Daoy (cell line): ENCODE measurements at regions not wholly inside any gene's neighbourhood (a gene's known extent, or its start where the extent isn't known, plus 50 kb on each side); places are given as distances from the start of the nearest gene placed in this dataset.
"Not testable (repeated sequence)": the region's sequence is repeated elsewhere in the genome, so short reads cannot be mapped to it uniquely, and the experiment has no call there.

Experiments
- DNase-seq: peaks from one replicate; pipeline ENCODE4 v3.0.0-alpha.2; 2015; ENCODE audit warnings: low read depth

- DNase-seq: no peak
These were observed 584.0 kb upstream of the RAG2 start for GRCh38 chr11:37182031-37182430.

GRCh38 chr11:37177721-37178120, 579.7 kb upstream of the RAG2 start:
- DNase-seq: no peak

- DNase-seq: no peak
These were observed 573.4 kb upstream of the RAG2 start for GRCh38 chr11:37171451-37171850.

GRCh38 chr11:37170311-37170710, 572.3 kb upstream of the RAG2 start:
- no peak for DNase-seq

DNA sequence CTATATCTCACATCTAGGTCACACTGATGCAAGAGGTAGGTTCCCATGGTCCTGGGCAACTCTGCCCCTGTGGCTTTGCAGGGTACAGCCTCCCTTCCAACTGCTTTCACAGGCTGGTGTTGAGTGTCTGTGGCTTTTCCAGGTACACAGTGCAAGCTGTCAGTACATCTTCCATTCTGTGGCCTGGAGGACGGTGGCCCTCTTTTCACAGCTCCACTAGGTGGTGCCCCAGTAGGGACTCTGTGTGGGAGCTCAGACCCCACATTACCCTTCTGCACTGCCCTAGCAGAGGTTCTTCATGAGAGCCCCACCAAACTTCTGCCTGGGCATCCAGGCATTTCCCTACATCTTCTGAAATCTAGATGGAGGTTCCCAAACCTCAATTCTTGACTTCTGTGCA, 547.4 kb upstream of the RAG2 start:
- DNase-seq: not testable (repeated sequence)

DNA sequence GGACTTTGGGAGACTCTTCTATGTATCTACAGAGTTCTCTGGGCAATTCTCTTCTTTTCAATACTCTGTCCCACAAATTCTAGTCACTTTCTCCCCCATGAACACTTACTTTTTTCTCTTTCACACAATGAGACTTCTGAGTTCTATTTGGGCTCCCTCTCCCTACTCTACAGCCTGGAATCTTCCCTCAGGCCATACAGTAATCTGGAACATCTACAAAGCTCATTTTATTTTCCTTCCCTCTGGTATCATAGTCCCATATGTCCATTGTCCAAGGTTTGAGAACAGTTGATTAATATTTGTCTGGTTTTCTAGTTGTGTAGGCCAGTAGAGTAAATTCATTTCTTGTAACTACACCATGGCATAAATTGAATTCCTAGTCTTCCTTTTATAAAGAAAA, 544.6 kb upstream of the RAG2 start:
- DNase-seq: no peak

DNA sequence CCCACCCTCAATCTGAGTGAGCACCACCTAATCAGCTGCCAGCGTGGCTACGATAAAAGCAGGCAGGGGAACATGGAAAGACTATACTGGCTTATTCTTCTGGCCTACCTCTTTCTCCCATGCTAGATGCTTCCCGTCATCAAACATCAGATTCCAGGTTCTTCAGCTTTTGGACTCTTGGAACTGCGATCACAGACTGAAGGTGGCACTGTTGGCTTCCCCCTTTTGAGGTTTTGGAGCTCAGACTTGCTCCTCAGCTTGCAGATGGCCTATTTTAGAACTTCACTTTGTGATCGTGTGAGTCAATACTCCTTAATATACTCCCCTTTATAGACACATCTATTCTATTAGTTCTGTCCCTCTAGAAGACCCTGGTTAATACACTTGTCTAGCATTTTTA, 543.7 kb upstream of the RAG2 start:
- no peak for DNase-seq

DNA sequence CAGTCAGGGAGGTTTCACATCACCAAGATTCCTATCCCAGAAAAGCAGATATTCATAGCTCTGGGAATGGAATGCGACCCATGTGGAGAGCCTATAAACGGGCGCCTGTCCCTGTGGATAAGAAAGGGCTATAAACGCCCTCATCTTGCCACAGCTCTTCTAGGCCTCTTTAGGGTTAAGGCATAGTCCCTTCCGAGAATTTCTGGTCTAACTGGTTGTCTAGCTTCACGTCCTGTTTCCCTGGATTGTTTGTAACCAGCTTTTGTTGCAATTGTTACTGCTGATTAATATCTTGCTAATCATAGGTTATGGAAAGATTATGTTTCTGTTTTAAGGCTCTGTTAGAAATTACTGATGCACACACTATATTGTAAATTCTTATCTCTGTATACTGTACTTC, 537.6 kb upstream of the RAG2 start:
- not testable (repeated sequence) for DNase-seq

DNA sequence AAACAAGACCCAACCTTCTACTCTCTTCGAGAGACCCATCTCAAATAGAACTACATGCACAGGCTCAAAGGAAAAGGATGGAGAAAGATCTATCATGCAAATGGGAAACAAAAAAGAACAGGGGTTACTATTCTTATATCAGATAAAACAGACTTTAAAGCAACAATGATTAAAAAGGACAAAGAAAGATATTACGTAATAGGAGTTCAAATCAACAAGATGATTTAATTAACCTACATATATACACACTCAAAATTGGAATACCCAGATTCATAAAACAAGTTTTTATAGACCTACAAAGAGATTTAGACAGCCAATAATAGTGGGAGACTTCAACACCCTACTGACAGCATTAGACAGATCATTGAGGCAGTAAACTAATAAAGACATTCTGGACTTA, 536.6 kb upstream of the RAG2 start:
- no peak for DNase-seq

DNA sequence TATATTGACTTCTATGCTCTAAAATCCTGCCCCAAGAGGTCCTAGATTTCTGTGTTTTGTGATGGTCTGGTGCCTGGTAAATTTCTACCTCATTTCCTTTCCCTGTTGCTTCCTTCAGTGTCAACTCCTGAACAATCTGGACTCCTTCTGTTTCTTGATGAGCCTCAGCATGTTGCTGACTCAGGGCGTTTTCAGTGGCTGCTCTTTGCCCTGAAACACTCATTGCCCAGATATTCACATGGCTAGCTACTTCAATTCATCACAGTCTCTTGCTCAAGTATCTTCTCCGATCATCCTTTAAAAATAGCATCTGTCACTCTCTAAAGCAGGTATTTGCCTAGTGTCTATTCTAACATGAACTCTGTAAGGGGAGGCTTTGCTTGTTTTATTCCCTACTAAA, 526.3 kb upstream of the RAG2 start:
- no peak for DNase-seq

GRCh38 chr11:37115963-37116362, 517.9 kb upstream of the RAG2 start:
- no peak for DNase-seq

- no peak for DNase-seq
These were observed 512.3 kb upstream of the RAG2 start for GRCh38 chr11:37110385-37110784.

DNA sequence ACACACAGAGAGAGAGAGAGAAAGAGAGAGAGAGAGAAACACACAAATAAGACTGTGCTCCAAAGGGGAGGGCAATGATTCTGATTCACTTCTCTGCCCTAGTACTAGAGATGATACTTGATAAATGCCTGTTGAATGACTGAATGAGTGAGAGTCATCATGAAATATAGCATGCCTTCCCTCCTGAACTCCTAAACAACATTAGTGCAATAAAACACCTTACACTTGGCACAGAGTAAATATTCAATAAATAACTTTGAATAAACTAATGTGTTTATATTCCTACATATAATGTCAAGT, 511.2 kb upstream of the RAG2 start:
- DNase-seq: no peak

DNA sequence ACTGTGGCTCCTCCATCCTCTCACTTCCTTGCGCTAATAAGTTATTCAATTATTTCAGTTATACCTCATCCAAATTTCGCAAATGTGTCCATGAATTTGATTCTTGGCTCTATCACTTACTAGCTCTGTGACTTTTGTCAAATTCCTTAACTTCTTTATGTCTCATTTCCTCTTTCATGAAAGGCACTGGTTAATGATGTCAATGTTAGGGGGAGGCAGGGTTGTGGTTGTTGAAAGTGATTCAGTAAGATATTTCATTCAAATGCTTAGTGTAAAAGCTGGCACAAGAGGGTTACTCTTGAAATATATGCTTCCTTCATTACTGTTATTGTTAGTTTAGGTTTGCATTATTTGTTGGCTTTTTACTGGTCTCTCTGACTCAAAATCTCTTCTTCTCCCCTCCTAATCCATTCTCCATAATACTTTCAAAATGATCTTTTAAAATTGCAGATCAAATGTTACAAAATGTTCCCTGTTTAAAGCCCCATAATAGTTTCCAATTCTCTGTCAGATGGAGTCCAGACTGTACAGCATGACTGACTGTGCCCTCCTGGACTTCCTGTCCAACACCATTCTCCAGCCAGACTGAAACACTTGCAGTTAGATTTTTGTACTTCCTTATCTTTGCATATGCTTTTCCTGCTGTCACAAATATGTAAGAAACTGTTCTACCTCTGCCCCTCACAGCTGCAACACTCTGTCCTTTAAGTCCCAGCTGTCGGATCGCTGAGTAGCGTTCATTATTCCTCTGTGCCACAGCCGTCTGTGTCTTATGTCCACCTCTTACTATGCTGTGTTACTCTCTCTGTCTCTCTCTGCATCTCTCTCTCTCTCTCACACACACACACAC, 510.6 kb upstream of the RAG2 start:
- DNase-seq: peak; percentile 11

DNA sequence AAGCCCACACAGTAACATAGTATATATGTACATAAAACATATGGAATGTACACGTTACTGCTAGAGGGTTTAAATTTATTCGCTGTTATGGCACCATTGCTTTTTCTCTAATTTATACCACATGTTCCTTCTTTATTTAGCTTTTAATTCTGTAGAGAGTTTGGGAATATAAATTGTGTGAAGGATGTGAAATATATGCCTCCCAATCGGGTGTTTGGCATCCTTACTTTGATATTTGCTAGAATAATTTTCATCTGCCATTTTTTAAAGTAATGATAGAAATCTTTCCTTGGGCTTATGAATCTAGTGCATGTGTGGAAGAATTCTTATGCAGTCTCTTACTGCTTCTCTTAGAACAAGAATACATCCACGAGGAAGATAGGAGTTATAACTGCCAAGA, 509.8 kb upstream of the RAG2 start:
- no peak for DNase-seq

- no peak for DNase-seq
These were observed 509.4 kb upstream of the RAG2 start for GRCh38 chr11:37107415-37107814.

DNA sequence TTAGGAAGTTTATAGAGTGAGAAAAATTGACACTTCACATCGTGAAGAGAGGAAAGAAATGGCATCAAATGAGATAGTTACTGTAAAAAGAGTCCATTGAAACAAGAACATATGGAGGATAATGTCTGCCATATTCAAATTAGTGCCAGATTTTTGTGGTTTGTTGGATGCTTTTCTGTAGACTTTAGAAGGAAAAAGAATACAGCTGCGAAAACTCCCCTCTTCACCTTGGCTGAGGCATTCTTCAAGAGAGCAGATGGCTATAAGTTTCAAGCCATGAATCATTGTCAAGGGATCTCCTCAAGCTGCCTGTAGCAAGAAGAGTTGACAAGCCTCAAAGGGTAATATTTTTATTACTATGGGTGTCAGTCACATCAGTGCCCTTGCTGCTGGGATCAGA, 507.4 kb upstream of the RAG2 start:
- DNase-seq: no peak

- DNase-seq: no peak
These were observed 506.3 kb upstream of the RAG2 start for GRCh38 chr11:37104380-37104779.

DNA sequence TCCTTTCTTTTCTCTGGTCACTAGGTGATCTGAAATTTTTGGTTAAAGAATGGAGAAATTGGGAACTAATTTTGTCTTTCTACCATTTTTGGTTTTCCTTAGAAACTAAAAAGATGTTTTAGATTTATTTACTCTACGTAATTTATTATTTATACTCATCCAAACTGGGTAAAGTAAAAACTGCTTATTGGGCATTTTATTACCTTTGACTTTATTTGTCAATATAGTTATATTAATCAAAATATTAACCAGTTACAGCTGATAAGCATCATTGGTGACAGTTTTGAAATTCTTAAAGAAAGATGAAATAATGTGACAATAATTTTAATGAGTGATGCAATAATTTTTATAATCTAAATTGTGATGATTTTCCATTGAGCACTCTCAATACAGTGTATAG, 502.0 kb upstream of the RAG2 start:
- no peak for DNase-seq

GRCh38 chr11:37092487-37092886, 494.5 kb upstream of the RAG2 start:
- DNase-seq: no peak

GRCh38 chr11:37089439-37089838, 491.4 kb upstream of the RAG2 start:
- no peak for DNase-seq

- DNase-seq: no peak
These were observed 490.5 kb upstream of the RAG2 start for GRCh38 chr11:37088573-37088910.

GRCh38 chr11:37087650-37088572, 489.9 kb upstream of the RAG2 start:
- no peak for DNase-seq
